ENCODE measurements at regions not wholly inside any gene's neighbourhood (a gene's known extent, or its start where the extent isn't known, plus 50 kb on each side); places are given as distances from the start of the nearest gene placed in this dataset.
A peak's percentile ranks its signal among the peaks of the same experiment; 100 is the strongest.

- no peak overlapping the region for H3K9ac ChIP-seq (ENCODE audit: low read length)
- H3K79me2 ChIP-seq (ENCODE audit: low read length): no peaks in the 10 kb centered on the region
- H4K20me1 ChIP-seq (ENCODE audit: insufficient read depth, low read depth, low read length): no peaks in the 10 kb centered on the region
- no peak overlapping the region for H2AFZ ChIP-seq (ENCODE audit: low read length)
- no peak overlapping the region for H3K4me2 ChIP-seq (ENCODE audit: low read depth, low read length, poor library complexity, severe bottlenecking)
- H3K27ac ChIP-seq (ENCODE audit: low read length): no peak overlapping the region
- no peaks in the 10 kb centered on the region; the same call in 1 of the 2 replicates for H3K27me3 ChIP-seq (ENCODE audit: low read length)
- peaks cover 7% of the 10 kb centered on the region for H3K4me1 ChIP-seq (ENCODE audit: low read length)
- H3K36me3 ChIP-seq (ENCODE audit: insufficient read depth, low read length): no peaks in the 10 kb centered on the region
- no peaks in the 10 kb centered on the region for H3K9me2 ChIP-seq (replicated peaks; ENCODE audit: insufficient read depth, low read length)
- peaks cover 7% of the 10 kb centered on the region for H3K9me3 ChIP-seq (ENCODE audit: low read length)
- no peak overlapping the region for H3K4me3 ChIP-seq (ENCODE audit: low read length)
- no peak for DNase-seq
These were observed 58.5 kb upstream of the EZR start for GRCh38 chr6:158877716-158878115.

GRCh38 chr6:158876886-158877285 is 57.7 kb upstream of the EZR start:
- Histone ChIP-seq H4K20me1 (ENCODE audit: insufficient read depth, low read depth, low read length) (no peaks in the 10 kb centered on the region), H3K27ac (ENCODE audit: low read length) (no peak overlapping the region), H3K79me2 (ENCODE audit: low read length) (no peaks in the 10 kb centered on the region), H3K4me2 (ENCODE audit: low read depth, low read length, poor library complexity, severe bottlenecking) (no peak overlapping the region), H3K9me2 (replicated peaks; ENCODE audit: insufficient read depth, low read length) (no peaks in the 10 kb centered on the region), H2AFZ (ENCODE audit: low read length) (no peak overlapping the region), H3K4me3 (ENCODE audit: low read length) (no peak overlapping the region), H3K9me3 (ENCODE audit: low read length) (peaks cover 7% of the 10 kb centered on the region), H3K36me3 (ENCODE audit: insufficient read depth, low read length) (no peaks in the 10 kb centered on the region), H3K27me3 (ENCODE audit: low read length) (no peaks in the 10 kb centered on the region; the same call in 1 of the 2 replicates), H3K9ac (ENCODE audit: low read length) (no peak overlapping the region), H3K4me1 (ENCODE audit: low read length) (peaks cover 7% of the 10 kb centered on the region)
- no peak for DNase-seq

- H3K27me3 ChIP-seq (ENCODE audit: low read length): no peaks in the 10 kb centered on the region
These were observed 51.4 kb upstream of the EZR start for GRCh38 chr6:158870649-158870957.

GRCh38 chr6:158869826-158870648 is 50.9 kb upstream of the EZR start:
- H3K27me3 ChIP-seq (ENCODE audit: low read length): no peaks in the 10 kb centered on the region
- peak overlapping the region; percentile 70; the same call in 1 of the 2 replicates for H2AFZ ChIP-seq (ENCODE audit: low read length)
- peak overlapping the region; percentile 74 for H3K4me3 ChIP-seq (ENCODE audit: low read length)
- H3K36me3 ChIP-seq (ENCODE audit: insufficient read depth, low read length): no peaks in the 10 kb centered on the region
- DNase-seq: peak; percentile 99
- H3K9me3 ChIP-seq (ENCODE audit: low read length): no peaks in the 10 kb centered on the region
- H3K27ac ChIP-seq (ENCODE audit: low read length): peak overlapping the region; percentile 98
- H3K9me2 ChIP-seq (replicated peaks; ENCODE audit: insufficient read depth, low read length): no peaks in the 10 kb centered on the region
- H4K20me1 ChIP-seq (ENCODE audit: insufficient read depth, low read depth, low read length): no peaks in the 10 kb centered on the region
- peak overlapping the region; percentile 87 for H3K4me2 ChIP-seq (ENCODE audit: low read depth, low read length, poor library complexity, severe bottlenecking)
- H3K4me1 ChIP-seq (ENCODE audit: low read length): peaks cover 61% of the 10 kb centered on the region
- no peaks in the 10 kb centered on the region for H3K79me2 ChIP-seq (ENCODE audit: low read length)
- H3K9ac ChIP-seq (ENCODE audit: low read length): peak overlapping the region; percentile 88

More at GRCh38 chr6:158870649-158870957, 51.4 kb upstream of the EZR start:
- Histone ChIP-seq H3K4me2 (ENCODE audit: low read depth, low read length, poor library complexity, severe bottlenecking) (peak overlapping the region; percentile 87), H3K79me2 (ENCODE audit: low read length) (no peaks in the 10 kb centered on the region), H3K9ac (ENCODE audit: low read length) (peak overlapping the region; percentile 88), H3K36me3 (ENCODE audit: insufficient read depth, low read length) (no peaks in the 10 kb centered on the region), H3K27ac (ENCODE audit: low read length) (peak overlapping the region; percentile 98), H3K4me1 (ENCODE audit: low read length) (peaks cover 56% of the 10 kb centered on the region), H3K9me2 (replicated peaks; ENCODE audit: insufficient read depth, low read length) (no peaks in the 10 kb centered on the region), H2AFZ (ENCODE audit: low read length) (no peak overlapping the region), H4K20me1 (ENCODE audit: insufficient read depth, low read depth, low read length) (no peaks in the 10 kb centered on the region), H3K9me3 (ENCODE audit: low read length) (no peaks in the 10 kb centered on the region), H3K4me3 (ENCODE audit: low read length) (peak overlapping the region; percentile 74; the same call in 1 of the 2 replicates)
- no peak for DNase-seq

- Histone ChIP-seq H3K79me2 (ENCODE audit: low read length) (no peaks in the 10 kb centered on the region), H4K20me1 (ENCODE audit: insufficient read depth, low read depth, low read length) (no peaks in the 10 kb centered on the region), H3K27ac (ENCODE audit: low read length) (peak overlapping the region; percentile 98), H3K9ac (ENCODE audit: low read length) (peak overlapping the region; percentile 76), H3K4me3 (ENCODE audit: low read length) (peak overlapping the region; percentile 59), H3K4me1 (ENCODE audit: low read length) (peaks cover 70% of the 10 kb centered on the region), H3K9me2 (replicated peaks; ENCODE audit: insufficient read depth, low read length) (no peaks in the 10 kb centered on the region), H2AFZ (ENCODE audit: low read length) (peak overlapping the region; percentile 17; the same call in 1 of the 2 replicates), H3K36me3 (ENCODE audit: insufficient read depth, low read length) (no peaks in the 10 kb centered on the region), H3K27me3 (ENCODE audit: low read length) (no peaks in the 10 kb centered on the region), H3K9me3 (ENCODE audit: low read length) (no peaks in the 10 kb centered on the region), H3K4me2 (ENCODE audit: low read depth, low read length, poor library complexity, severe bottlenecking) (peak overlapping the region; percentile 72)
- peak; percentile 61 for DNase-seq
These were observed 50.0 kb upstream of the EZR start for GRCh38 chr6:158868890-158869825.

All from Karpas-422 (cell line).